ENCODE measurements at regions not wholly inside any gene's neighbourhood (a gene's known extent, or its start where the extent isn't known, plus 50 kb on each side); places are given as distances from the start of the nearest gene placed in this dataset.
"Not testable (repeated sequence)": the region's sequence is repeated elsewhere in the genome, so short reads cannot be mapped to it uniquely, and the experiment has no call there.

- H3K27ac ChIP-seq (ENCODE audit: low read depth), result not testable (repeated sequence)
These were observed 102.8 kb upstream of the KCNMA1 start for GRCh38 chr10:77740396-77740795.

GRCh38 chr10:77738496-77739158 is 101.0 kb upstream of the KCNMA1 start:
- Histone ChIP-seq H3K4me3 (no peak overlapping the region), H2AFZ (no peak overlapping the region), H3K27ac (ENCODE audit: low read depth) (no peak overlapping the region), H3K36me3 (ENCODE audit: insufficient read depth) (no peaks in the 10 kb centered on the region), H3K9me2 (ENCODE audit: insufficient read depth) (no peaks in the 10 kb centered on the region), H3F3A (replicated peaks; ENCODE audit: low read depth) (no peaks in the 10 kb centered on the region), H3K4me2 (no peak overlapping the region), H3K4me1 (ENCODE audit: insufficient read depth) (no peaks in the 10 kb centered on the region), H3K27me3 (ENCODE audit: insufficient read depth) (no peaks in the 10 kb centered on the region), H4K20me1 (replicated peaks; ENCODE audit: insufficient read depth) (no peaks in the 10 kb centered on the region), H3K79me2 (replicated peaks; ENCODE audit: insufficient read depth) (no peaks in the 10 kb centered on the region)
- DNase-seq (ENCODE audit: low spot score) (no peak), ATAC-seq (no peak)
- H3K27me3 Mint-ChIP-seq (ENCODE audit: insufficient read depth, low read depth, poor library complexity), result peaks cover 5% of the 10 kb centered on the region
- no peak overlapping the region for H3K27ac Mint-ChIP-seq
- H3K9me3 Mint-ChIP-seq, result peaks cover 50% of the 10 kb centered on the region
- H3K4me3 Mint-ChIP-seq, result no peak overlapping the region
- H3K36me3 Mint-ChIP-seq (ENCODE audit: low read depth), result peaks cover 41% of the 10 kb centered on the region
- no peaks in the 10 kb centered on the region; the same call in 2 of the 3 replicates for H3K4me1 Mint-ChIP-seq
- TF ChIP-seq ZNF462 (CRISPR knock-in tag; IDR thresholded peaks at IDR 0.05) (no peak), REST (IDR thresholded peaks at IDR 0.05; ENCODE audit: unreplicated experiment) (no peak), CTCF (conservative IDR thresholded peaks at IDR 0.05; ENCODE audit: low read depth in 2 of 2) (no peak), NANOG (IDR thresholded peaks at IDR 0.05; ENCODE audit: borderline replicate concordance) (no peak), CREB1 (CRISPR knock-in tag; IDR thresholded peaks at IDR 0.05; ENCODE audit: low read depth) (no peak), POLR2AphosphoS5 (IDR thresholded peaks at IDR 0.05; ENCODE audit: low read depth) (no peak), EZH2phosphoT487 (IDR thresholded peaks at IDR 0.05; ENCODE audit: unreplicated experiment) (no peak), ZNF114 (CRISPR knock-in tag; IDR thresholded peaks at IDR 0.05) (no peak), ZNF331 (CRISPR knock-in tag; IDR thresholded peaks at IDR 0.05; ENCODE audit: low read depth) (no peak), JUNB (IDR thresholded peaks at IDR 0.05; ENCODE audit: unreplicated experiment) (no peak), STAT1 (IDR thresholded peaks at IDR 0.05; ENCODE audit: unreplicated experiment) (no peak)

More at GRCh38 chr10:77740396-77740795, 102.8 kb upstream of the KCNMA1 start:
- H3K9me3 Mint-ChIP-seq, result peaks cover 50% of the 10 kb centered on the region
- H2AFZ ChIP-seq; H3K27me3 Mint-ChIP-seq (ENCODE audit: insufficient read depth, low read depth, poor library complexity); H3K4me3 ChIP-seq; H3K9me2 ChIP-seq (ENCODE audit: insufficient read depth); H3K4me1 Mint-ChIP-seq; H3K4me3 Mint-ChIP-seq; H3K36me3 ChIP-seq (ENCODE audit: insufficient read depth); DNase-seq (ENCODE audit: low spot score); H3K79me2 ChIP-seq (replicated peaks; ENCODE audit: insufficient read depth); ATAC-seq; H3K27me3 ChIP-seq (ENCODE audit: insufficient read depth); H3K27ac Mint-ChIP-seq; H4K20me1 ChIP-seq (replicated peaks; ENCODE audit: insufficient read depth); H3K4me2 ChIP-seq; H3K4me1 ChIP-seq (ENCODE audit: insufficient read depth); H3F3A ChIP-seq (replicated peaks; ENCODE audit: low read depth): not testable (repeated sequence)
- H3K36me3 Mint-ChIP-seq (ENCODE audit: low read depth), result peaks cover 41% of the 10 kb centered on the region

Measured in GM23338 (cell line).